ENCODE measurements at regions not wholly inside any gene's neighbourhood (a gene's known extent, or its start where the extent isn't known, plus 50 kb on each side); places are given as distances from the start of the nearest gene placed in this dataset. TPM values are rescaled to one million over a fixed set of nuclear protein-coding genes. Genes with fewer than 3 reads are reported as not detected.

DNA sequence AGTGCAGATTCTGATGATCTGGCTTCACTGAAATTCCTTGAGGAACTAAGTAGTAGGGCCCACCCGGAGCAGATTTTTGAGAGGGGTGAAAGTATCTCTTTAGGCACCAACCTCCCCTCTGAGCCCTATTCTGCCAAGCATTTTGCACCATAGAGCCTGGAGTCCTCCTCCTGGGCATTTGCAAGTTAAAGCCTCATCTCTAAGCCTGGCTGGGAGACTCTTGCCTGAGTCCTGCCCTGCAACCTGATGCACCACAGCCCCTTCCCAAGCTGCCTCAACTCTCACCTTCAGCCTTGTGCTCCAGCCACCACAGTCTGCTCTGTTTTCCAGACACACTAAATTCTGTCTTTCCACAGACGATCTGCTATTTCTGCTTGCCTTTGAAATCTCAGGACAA is 79.6 kb upstream of the PKDCC start:
- FAIRE-seq (no peak), DNase-seq (ENCODE audit: low spot score in 2 of 2) (no peak)

DNA sequence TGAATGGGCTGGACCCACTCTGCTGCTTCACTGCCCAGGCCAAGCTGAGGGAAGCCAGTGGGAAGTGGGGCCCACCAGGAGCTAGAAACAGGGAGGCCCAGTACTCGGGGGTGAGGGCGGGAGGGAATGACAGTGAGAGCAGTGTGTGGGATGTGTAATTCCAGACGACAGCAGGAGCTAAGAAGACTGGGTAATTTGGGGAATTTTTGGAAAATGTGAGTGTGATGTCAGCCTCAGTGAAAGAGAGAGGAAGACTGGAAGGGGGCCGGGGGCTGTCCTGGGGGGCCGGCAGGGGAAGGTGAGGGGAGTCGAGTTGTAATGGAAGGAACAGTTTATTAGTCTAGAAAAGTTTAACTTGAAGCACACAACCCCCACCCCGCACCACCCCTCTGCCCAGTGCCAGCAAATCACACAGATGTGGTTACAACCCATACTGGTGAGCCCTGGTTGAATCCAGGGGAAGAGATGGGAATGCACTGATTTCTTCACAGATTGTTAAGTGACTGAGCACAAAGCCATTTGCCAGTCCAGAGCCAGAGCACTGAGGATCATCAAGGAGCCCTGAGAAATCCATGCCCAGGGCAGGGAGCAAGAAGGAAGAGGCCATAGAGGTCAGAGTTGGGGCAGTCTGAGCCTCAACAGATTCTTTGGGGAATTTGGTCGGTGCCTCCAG is 76.7 kb upstream of the PKDCC start:
- FAIRE-seq (no peak), DNase-seq (ENCODE audit: low spot score in 2 of 2) (no peak)

DNA sequence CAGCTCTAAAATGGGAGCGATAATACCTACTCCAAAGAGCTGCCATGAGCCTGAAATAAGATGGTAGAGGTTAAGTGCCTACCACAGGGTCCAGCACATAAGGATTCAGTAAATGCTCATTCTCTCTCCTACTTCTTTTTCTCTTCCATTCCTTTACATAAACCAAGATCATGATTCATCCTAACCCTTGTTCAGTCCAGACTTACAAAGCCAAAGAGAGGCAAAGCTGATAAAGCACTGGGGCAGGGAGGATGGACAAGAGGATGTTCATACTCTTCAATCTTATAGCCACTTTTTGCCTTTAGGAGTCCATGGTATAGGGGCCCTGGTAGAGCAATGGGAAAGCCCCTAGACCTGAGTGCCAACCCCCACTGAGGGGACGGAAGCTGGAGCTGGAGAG is 75.6 kb upstream of the PKDCC start:
- FAIRE-seq (no peak), DNase-seq (ENCODE audit: low spot score in 2 of 2) (no peak)

DNA sequence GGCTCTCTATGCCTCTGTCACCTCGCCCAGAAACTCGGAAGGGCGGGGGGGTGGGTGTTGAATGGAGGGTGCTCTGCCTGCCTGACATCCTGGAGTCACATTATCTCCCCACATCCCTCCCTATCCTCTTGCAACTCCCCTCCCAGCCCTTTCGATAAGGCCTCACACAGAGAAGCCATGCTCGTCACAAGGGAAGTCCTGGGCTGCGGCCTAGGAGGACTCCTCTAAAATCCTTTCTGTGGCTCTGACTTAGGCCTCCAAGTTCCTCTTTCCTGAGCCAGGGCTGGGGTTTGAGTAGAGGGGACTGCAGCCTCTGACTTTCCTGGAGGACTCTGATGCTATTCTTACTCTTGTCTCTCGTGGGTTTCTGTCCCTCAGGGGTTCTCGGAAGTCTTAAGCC is 75.0 kb upstream of the PKDCC start:
- DNase-seq (ENCODE audit: low spot score in 2 of 2): no peak
- FAIRE-seq: no peak

- DNase-seq (ENCODE audit: low spot score in 2 of 2) (no peak), FAIRE-seq (no peak)
Observed at GRCh38 chr2:41973871-41974270, 74.0 kb upstream of the PKDCC start.

- no peak for DNase-seq (ENCODE audit: low spot score in 2 of 2)
- FAIRE-seq: no peak
Observed at GRCh38 chr2:41981417-41981816, 66.4 kb upstream of the PKDCC start.

DNA sequence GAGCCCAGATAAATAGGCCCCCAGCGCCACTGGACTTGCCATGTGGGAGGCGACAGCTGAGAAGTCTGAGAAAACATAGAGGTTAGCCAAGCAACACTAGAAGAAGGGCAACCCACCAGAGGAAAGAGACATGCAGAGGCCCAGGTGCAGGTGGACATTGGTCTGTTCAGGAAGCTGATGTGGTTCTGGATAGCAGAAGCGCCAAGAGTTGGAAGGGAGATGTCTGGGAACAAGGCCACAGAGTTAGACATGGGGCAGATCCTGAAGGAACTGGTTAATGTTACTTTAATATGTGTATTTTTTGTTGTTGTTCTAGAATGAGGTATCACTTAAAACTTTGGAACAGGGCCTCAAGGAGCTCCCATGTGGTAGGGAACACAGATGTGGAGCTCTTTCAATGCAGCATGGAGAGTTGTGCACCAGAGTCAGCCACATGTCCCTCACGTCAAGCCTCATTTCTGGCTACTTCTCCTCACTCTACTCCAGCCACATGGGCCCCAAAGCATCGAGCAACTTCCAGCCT is 62.2 kb upstream of the PKDCC start:
- FAIRE-seq: no peak

GRCh38 chr2:41989501-41990180 is 58.2 kb upstream of the PKDCC start:
- DNase-seq (ENCODE audit: low spot score in 2 of 2): no peak
- no peak for FAIRE-seq

More for the DNA sequence above, 62.2 kb upstream of the PKDCC start:
- DNase-seq (ENCODE audit: low spot score in 2 of 2): no peak

DNA sequence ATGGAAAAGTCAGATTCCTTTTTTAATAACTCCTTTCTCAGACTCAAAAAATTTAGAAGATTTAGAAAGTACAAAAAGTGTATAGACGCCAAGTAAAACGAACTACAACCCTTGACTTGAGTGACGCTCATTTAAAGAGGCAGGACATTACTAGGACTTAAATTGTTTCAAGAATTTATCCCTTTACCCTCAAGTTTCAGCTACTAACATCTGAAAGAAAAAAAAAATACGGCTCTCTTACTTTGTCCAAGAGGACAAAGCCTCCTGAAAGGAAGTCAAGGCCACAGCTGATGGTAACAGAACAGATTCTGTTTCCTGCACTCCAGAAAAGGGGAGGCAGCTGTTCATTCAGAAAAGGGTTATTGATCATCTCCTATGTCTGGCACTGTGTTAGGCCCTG is 57.6 kb upstream of the PKDCC start:
- no peak for DNase-seq (ENCODE audit: low spot score in 2 of 2)

DNA sequence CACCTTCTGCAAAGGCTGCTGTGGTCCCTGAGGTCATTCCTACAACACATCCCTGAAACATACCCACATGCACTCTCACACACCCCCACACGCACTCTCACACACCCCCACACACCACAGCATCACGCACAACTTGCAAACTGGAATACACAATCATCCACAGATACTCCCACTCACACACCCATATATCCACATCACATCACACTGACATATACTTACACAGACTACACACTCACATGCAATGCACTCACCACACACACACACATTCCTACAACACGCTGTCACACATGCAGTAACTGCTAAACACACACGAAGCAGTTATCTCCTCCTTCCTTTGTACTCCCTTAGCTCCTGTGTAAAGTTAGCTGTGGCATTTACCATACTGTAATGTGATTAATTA is 57.1 kb upstream of the PKDCC start:
- FAIRE-seq: no peak
- DNase-seq (ENCODE audit: low spot score in 2 of 2): peak in 1 of 2 donors; percentile 29

More for the DNA sequence above, 57.6 kb upstream of the PKDCC start:
- no peak for FAIRE-seq

DNA sequence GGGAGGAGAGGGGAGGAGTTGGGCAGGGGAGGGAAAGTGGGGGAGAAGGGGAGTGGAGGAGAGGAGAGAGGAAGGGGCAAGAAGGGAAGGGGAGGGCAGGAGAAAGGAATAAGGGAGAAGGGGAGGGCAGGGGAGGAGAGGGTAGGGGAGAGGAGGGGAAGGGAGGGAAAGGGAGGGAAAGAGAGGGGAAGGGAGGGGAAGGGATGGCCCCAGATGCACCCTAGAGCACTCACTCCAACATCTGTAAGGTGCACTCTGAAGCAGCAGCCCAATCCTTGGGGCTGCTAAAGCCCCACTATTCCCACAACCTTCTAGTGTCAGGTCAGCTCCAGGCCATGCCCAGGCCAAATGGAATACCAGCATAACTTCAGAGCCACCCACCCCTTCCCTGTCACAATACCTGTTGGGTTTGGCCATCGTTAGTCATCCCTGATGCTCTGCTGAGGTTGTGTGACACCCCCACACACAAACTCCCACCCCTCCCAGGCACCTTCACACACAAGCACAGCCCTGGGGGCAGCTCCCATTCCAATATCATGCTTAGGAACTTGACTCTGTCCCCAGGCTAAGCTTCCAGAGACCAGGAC is 55.7 kb upstream of the PKDCC start:
- FAIRE-seq (no peak), DNase-seq (ENCODE audit: low spot score in 2 of 2) (no peak)

- FAIRE-seq (no peak), DNase-seq (ENCODE audit: low spot score in 2 of 2) (no peak)
Observed at GRCh38 chr2:41992671-41993434, 55.0 kb upstream of the PKDCC start.

GRCh38 chr2:41993435-41993925 is 54.3 kb upstream of the PKDCC start:
- DNase-seq (ENCODE audit: low spot score in 2 of 2): no peak
- no peak for FAIRE-seq

DNA sequence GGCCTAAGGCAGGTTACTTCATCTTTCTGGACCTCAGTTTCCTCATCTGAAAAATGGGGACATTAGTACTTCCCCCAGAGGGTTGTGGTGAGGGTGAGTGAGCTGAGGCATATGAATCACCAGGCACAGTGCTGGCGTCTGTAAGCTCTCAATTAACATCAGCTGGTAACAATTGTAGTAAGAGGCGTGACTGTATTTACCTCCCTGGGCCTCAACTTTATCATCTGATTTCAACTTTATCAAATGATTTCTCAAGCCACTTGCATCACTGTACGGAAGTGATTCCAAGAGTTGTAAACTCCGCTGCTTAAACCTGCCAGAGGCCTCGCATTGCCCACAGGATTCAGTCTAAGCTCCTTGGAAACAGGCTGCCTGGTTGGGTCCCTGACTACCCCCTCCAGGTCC is 53.6 kb upstream of the PKDCC start:
- FAIRE-seq (no peak), DNase-seq (ENCODE audit: low spot score in 2 of 2) (no peak)

DNA sequence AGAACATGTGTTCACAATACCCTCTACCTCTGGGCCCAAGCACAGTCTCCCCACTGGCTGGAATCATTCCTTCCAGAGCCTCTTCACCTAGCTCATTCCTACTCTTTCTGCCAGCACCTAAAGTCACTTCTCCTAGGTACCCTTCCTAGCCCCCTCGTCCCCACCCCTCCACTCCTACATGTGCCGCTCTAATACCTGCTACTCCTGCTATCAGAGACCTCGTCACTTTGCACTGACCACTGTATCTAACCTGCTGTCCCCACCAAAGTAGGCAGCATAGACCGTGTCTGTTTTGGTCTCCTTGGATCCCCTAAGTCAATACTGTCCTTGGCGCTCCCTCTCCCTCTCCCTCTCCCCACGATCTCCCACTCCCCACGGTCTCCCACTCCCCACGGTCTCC is 53.2 kb upstream of the PKDCC start:
- DNase-seq (ENCODE audit: low spot score in 2 of 2): no peak
- FAIRE-seq: no peak

DNA sequence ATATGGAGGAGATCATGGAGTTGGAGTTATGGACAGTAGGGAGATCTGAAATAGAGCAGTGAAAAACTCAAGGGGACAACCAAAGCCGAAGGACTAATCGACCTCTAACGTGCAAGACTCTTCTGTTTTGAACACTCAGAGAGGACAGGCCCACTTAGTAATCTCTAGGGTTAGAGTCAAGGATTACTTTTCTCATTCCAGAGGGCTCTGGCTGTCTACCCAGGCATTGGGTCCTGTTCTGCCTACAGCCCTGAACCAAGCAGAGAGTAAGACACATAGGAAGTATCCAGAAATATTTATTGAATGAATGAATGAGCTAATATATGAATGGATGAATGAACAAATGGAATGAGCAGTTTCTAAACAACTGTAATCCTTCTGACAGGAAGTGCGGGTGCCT is 50.3 kb upstream of the PKDCC start:
- FAIRE-seq (no peak), DNase-seq (ENCODE audit: low spot score in 2 of 2) (no peak)

Small RNA genes lying in the stretch of these regions (small RNA-seq; reads per million reads assigned to genes)
- not detected for gene RF00019
- not detected for gene RNU4-63P
